ENCODE measurements at regions not wholly inside any gene's neighbourhood (a gene's known extent, or its start where the extent isn't known, plus 50 kb on each side); places are given as distances from the start of the nearest gene placed in this dataset.
A peak's percentile ranks its signal among the peaks of the same experiment; 100 is the strongest.

DNA sequence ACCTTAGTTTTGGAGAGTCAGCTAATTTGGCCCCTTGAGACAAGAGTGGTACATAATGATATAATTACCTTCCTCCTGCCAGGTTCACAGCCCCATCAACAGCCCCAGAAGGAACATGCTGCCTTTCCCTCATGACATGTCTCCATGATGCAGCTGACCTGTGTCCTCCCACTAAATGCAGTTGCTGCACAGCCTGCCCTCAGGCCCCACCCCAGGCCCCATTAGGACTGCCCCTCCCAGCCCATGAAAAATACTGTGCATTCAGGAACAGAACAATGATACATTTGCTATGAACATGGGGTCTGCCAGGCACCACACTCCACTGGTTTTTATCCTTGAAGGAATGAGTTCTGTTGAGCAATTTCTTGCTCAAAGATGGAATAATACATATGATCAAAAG is 176.4 kb downstream of the C5orf15 start:
- intact Hi-C loops (cut with DNase I), result no loop called here
- ATAC-seq (no peak), DNase-seq (ENCODE audit: missing footprints) (no peak)

GRCh38 chr5:133790898-133791297 is 177.5 kb downstream of the C5orf15 start:
- intact Hi-C loops (cut with DNase I), result no loop called here
- ATAC-seq (no peak), DNase-seq (ENCODE audit: missing footprints) (no peak)

GRCh38 chr5:133789428-133789827 is 177.1 kb upstream of the FSTL4 start:
- intact Hi-C loops (cut with DNase I), result no loop called here
- ATAC-seq (no peak), DNase-seq (ENCODE audit: missing footprints) (no peak)

DNA sequence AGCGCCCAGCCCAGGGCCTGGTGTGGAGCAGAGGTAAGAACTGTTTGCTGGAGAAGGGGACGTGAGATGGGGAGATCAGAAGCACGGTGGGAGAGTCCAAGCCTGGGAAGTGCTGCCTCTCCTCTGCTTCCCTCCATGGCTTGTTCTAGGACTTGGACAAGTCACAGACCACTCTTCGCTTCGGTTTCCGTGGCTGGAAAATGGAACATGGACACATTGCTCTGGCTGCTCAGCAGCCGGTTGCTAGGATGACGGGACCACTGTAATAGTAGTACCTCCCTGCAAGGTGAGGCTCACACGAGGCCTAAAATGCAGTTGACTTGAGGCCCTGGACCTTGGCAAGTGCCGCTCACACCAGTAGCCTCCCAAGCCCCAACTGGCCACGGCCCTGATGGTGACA is 175.8 kb upstream of the FSTL4 start:
- intact Hi-C loops (cut with DNase I), result no loop called here
- no peak for ATAC-seq
- DNase-seq (ENCODE audit: missing footprints), result no peak

DNA sequence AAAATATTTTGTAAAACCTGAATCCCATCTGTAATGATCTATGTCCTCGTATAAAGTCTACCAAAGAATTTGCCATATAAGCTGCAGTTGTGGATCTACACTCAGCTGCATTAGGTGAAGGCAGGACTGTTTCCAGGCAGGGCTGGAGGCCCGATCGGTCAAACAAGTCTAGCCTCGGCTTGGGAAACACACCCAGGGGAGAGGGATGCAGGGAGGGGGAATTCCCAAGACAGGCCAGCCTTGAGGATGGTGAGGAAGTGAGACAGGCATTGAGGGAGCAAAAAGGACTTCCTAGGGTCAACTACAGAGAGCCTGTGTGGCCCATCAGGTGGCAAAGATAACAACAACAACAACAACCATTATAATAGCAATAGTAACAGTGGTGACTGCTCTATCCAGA is 174.1 kb upstream of the FSTL4 start:
- intact Hi-C loops (cut with DNase I), result no loop called here
- DNase-seq (ENCODE audit: missing footprints), result no peak
- ATAC-seq, result no peak

DNA sequence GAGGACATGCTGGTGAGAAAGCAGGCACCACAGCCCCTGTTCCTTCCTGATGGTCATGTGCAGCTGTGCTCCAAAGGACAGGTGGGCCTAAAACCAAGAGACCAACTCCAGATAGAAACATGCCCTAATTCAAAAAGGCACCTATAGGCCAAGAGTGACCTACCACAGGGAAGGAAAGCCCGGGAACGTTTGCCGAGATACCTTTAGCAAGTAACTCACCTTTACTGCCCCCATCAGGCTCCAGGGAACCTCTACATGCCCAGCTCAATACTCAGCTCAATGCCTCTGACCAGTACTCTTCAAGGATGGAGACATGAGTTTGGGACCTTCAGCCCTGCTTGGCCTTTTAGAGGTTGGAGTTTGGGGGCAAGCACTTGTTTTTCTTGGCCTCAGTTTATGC is 172.8 kb upstream of the FSTL4 start:
- DNase-seq (ENCODE audit: missing footprints) (no peak), ATAC-seq (no peak)
- intact Hi-C loops (cut with DNase I), result no loop called here

- ATAC-seq, result no peak
- no peak for DNase-seq (ENCODE audit: missing footprints)
- intact Hi-C loops (cut with DNase I), result no loop called here
Observed at GRCh38 chr5:133783481-133783880, 171.1 kb upstream of the FSTL4 start.

GRCh38 chr5:133782736-133783135 is 170.4 kb upstream of the FSTL4 start:
- intact Hi-C loops (cut with DNase I), result no loop called here
- no peak for DNase-seq (ENCODE audit: missing footprints)

DNA sequence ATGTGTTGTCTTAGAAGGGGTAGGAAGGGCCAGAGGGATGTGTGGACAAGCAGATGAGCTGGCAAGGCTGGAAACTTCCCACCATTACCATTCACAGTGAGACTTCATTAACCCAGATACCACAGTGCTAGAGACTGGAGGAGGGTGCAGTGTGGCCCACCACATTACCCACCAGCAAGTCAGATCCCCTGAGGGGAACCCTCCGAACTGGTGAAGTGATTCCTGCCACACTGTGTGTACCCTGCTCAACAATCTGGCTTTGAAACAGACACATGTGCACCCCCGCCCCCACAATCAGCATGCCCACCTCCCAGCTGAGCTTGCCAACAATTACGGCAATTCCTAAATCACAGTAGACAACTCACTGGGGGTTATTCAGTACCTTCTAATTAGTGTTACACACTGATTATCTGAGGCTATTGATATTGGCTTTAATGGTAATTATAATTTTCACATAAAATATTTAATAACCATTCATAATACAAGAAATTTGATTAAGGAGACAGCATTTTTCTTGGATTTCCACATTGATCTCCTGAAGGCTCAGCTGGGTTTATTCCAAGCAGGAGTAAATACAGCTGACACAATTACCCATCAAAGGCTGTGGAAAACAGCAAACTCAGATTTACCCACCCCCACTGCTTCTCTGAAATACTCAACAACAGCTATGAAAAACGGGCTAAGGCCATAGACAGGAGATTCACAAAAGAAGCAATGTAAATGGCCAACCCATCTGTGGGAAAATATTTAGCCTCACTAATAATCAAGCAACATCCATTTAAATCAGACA is 169.3 kb upstream of the FSTL4 start:
- no peak for ATAC-seq
- intact Hi-C loops (cut with DNase I), result no loop called here
- no peak for DNase-seq (ENCODE audit: missing footprints)

More at GRCh38 chr5:133782736-133783135, 170.4 kb upstream of the FSTL4 start:
- no peak for ATAC-seq

DNA sequence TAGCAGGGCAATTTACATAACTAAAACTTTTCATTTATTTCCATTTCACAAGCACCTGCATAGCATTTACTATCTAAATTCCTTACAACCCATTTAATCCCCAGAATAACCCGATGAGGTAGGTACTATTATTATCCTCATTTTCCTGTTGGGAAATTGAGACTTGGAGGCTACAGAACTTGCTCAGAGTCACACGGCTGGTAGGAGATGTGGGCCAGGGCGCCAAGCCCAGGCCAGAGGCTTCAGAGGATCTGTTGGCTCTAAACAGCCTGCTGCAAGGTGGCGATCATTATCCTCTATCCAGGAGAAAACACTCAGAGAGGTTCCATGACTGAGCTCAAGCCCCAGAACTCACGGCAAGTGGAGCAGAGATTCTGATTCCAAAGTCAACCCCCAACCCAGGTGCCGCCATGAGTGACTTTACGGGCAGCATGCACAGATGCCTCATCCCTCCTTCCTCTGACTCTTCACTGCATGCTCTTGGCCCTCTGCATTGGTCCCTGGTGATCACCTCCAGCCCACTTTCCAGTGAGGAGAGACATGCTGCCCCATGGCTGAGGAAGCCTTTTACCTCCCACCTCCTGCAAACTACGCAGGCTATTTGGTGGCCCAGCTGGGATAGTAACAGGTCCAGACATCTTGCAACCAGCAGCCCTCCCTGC is 168.4 kb upstream of the FSTL4 start:
- ATAC-seq (peak; percentile 69), DNase-seq (ENCODE audit: missing footprints) (no peak)
- intact Hi-C loops (cut with DNase I), result no loop called here

- intact Hi-C loops (cut with DNase I), result no loop called here
- no peak for ATAC-seq
- no peak for DNase-seq (ENCODE audit: missing footprints)
Observed at GRCh38 chr5:133779828-133780475, 167.6 kb upstream of the FSTL4 start.

- no peak for DNase-seq (ENCODE audit: missing footprints)
- no peak for ATAC-seq
- intact Hi-C loops (cut with DNase I), result no loop called here
Observed at GRCh38 chr5:133778636-133779035, 166.3 kb upstream of the FSTL4 start.

DNA sequence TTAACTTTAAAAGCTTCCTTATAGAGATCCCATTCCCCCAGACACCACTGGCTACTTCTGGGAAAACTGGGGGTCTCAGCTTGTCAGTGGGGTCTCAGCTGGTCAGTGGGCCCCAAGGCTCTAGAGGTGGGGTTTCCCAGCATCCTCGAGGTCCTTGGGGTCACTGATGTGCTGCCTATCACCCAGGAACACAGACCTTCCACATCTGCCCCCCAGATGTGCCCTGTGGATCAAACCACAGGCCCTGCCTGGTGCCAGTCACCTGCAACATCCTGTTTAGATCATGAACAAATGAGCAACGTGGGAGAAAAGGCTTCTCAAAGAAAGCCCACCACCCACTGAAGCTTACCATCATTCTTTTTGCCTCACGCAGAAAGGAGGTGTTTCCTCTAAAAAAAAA is 165.6 kb upstream of the FSTL4 start:
- no peak for DNase-seq (ENCODE audit: missing footprints)
- no peak for ATAC-seq
- intact Hi-C loops (cut with DNase I), result no loop called here

GRCh38 chr5:133775584-133776304 is 163.4 kb upstream of the FSTL4 start:
- no peak for ATAC-seq
- intact Hi-C loops (cut with DNase I), result no loop called here
- no peak for DNase-seq (ENCODE audit: missing footprints)

DNA sequence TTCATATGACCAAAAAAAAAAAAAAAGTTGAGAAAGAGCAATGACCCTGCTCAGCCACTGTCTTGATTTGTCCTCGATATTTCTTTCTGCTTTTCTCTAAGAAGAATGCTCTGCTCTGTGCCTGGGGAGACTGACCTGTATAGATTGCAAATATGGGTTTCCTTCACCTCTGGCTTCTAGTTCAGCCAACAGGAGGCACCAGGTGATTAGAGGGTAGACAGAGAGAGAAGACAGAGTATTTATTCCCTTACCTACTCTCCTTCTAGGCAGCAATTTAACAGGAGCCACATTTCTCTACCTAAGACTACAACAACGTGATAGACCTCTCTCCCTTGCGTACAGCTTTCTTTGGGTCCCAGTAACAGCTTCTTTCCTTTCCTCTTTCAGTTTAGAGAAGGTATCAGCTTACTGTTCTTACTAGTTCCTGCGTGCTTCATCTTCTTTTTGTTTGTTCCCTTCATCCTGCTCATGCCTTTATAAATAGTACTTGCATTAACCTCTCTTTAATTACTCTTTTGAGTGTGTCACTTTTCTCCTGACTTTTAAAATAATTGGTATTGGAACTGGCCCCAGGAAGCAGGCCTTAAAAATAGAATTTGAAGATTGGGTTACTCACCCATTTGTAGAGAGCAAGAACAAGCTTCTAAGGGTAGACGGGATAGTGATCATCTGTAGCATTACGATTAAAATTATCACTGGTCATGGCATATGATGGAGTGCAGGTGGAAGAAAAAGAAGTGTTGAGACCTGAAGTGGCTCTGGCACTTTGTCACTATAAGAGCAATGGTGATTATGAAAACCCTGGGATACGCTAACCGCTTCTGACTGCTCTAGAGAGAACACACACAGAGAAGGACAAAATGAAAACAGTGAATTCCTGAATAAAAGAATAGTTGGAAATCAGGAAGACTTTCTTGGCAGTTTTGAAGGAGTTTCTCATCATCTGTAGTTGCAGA is 161.2 kb upstream of the FSTL4 start:
- intact Hi-C loops (cut with DNase I), result loop anchor here (1.0 kb wide), 1 partner anchor 96 kb away; no protein-coding TSS in a partner anchor

DNA sequence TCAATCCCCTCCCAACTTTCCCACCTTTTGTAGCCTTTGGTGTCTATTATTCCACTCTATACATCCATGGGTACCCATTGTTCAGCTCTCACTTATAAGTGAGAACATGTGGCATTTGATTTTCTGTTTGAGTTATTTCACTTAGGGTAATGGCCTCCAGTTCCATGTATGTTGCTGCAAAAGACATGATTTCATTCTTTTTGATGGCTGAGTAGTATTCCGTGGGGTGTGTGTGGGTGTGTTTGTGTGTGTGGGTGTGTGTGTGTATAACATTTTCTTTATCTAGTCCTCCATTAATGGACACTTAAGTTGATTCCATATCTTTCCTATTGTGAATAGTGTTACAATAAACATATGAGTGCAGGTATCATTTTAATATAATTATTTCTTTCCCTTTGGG is 157.5 kb upstream of the FSTL4 start:
- intact Hi-C loops (cut with DNase I), result no loop called here
- DNase-seq (ENCODE audit: missing footprints) (no peak), ATAC-seq (no peak)

More for the DNA sequence above, 161.2 kb upstream of the FSTL4 start:
- peak; percentile 62 for ATAC-seq
- DNase-seq (ENCODE audit: missing footprints), result no peak

- DNase-seq (ENCODE audit: missing footprints) (no peak), ATAC-seq (no peak)
- intact Hi-C loops (cut with DNase I), result no loop called here
Observed at GRCh38 chr5:133763744-133764143, 151.4 kb upstream of the FSTL4 start.

GRCh38 chr5:133761632-133762031 is 149.3 kb upstream of the FSTL4 start:
- intact Hi-C loops (cut with DNase I), result no loop called here
- DNase-seq (ENCODE audit: missing footprints), result no peak
- ATAC-seq, result no peak

Data from Right ventricle myocardium inferior (tissue), 1 donor.